ENCODE measurements at regions not wholly inside any gene's neighbourhood (a gene's known extent, or its start where the extent isn't known, plus 50 kb on each side); places are given as distances from the start of the nearest gene placed in this dataset.
"Not testable (repeated sequence)": the region's sequence is repeated elsewhere in the genome, so short reads cannot be mapped to it uniquely, and the experiment has no call there.

DNA sequence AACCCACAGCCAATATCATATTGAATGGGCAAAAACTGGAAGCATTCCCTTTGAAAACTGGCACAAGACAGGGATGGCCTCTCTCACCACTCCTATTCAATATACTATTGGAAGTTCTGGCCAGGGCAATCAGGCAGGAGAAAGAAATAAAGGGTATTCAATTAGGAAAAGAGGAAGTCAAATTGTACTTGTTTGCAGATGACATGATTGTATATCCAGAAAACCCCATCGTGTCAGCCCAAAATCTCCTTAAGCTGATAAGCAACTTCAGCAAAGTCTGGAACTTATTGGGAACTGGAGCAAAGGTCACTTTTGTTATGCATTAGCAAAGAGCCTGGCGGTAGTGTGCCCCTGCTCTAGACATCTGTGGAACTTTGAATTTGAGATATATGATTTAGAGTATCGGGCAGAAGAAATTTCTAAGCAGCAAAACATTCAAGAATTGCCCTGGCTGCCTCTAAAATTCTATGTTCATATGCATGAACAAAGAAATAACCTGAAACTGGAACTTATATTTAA, 53.4 kb upstream of the PSMA1 start:
- in situ Hi-C loops (cut with MboI; ENCODE audit: low sequenced_read_pairs in 4 of 4); ATAC-seq; H3K9me3 ChIP-seq; intact Hi-C loops (cut with DNase I; ENCODE audit: low total_unique reads); DNase-seq; H3K4me3 ChIP-seq; H3K27ac ChIP-seq; H3K4me1 ChIP-seq; H3K36me3 ChIP-seq; H3K27me3 ChIP-seq: not testable (repeated sequence)

DNA sequence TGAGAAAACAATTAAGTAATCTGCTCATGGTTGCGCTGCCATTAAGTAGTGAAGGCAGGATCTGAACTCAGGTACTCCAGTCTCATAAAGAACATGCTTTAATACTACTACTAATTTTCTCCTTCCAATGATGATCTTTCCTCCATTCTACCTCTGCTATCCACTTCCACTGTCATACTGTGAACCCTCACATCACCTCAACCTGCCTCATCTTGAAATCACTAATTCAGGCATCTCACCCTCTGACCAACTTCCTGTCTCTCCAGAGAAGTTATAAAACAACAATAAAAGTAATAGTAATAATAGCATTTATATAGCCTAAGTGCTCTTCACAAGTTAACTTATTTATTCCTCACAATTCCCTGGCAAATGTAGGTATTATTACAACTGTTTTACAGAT, 57.1 kb upstream of the PSMA1 start:
- no peak for ATAC-seq
- Histone ChIP-seq H3K9me3 (no peaks in the 10 kb centered on the region), H3K27me3 (no peaks in the 10 kb centered on the region), H3K36me3 (no peaks in the 10 kb centered on the region), H3K4me1 (no peaks in the 10 kb centered on the region), H3K27ac (no peak overlapping the region), H3K4me3 (no peak overlapping the region)
- no peak for DNase-seq
- in situ Hi-C loops (cut with MboI; ENCODE audit: low sequenced_read_pairs in 4 of 4): no loop called here
- no peak for TF ChIP-seq POLR2A (IDR thresholded peaks at IDR 0.05)
- TF ChIP-seq, protein P1, sequence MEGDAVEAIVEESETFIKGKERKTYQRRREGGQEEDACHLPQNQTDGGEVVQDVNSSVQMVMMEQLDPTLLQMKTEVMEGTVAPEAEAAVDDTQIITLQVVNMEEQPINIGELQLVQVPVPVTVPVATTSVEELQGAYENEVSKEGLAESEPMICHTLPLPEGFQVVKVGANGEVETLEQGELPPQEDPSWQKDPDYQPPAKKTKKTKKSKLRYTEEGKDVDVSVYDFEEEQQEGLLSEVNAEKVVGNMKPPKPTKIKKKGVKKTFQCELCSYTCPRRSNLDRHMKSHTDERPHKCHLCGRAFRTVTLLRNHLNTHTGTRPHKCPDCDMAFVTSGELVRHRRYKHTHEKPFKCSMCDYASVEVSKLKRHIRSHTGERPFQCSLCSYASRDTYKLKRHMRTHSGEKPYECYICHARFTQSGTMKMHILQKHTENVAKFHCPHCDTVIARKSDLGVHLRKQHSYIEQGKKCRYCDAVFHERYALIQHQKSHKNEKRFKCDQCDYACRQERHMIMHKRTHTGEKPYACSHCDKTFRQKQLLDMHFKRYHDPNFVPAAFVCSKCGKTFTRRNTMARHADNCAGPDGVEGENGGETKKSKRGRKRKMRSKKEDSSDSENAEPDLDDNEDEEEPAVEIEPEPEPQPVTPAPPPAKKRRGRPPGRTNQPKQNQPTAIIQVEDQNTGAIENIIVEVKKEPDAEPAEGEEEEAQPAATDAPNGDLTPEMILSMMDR (IDR thresholded peaks at IDR 0.05 in 4 of 5, conservative IDR thresholded peaks at IDR 0.05 in 1 of 5): no peak
- intact Hi-C loops (cut with DNase I; ENCODE audit: low total_unique reads): no loop called here

DNA sequence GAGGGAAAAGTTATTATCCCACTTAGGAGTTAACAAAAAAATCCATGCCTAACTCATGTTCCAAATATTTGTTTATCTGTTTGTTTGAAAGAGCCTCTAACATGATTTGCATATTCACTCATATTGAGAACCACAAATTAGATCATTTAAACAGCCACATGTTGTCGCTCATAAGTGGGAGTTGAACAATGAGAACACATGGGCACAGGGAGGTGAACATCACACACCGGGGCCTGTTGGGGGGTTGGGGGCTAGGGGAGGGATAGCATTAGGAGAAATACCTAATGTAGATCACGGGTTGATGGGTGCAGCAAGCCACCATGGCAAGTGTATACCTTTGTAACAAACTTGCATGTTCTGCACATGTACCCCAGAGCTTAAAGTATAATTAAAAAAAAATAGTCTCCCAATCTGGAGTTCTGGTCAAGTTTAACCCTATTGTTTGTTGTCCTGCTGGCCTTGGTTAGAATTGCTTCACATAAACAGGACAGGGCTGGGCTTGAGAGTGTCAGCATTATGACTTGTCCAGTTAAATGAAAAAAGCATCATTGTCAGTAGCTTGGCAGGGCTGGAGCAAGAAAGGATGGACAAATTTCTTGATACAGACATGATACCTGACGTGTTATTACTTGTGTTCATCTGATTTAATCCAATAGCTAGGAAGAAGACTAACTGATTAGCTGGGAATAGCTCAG, 57.8 kb upstream of the PSMA1 start:
- no peak overlapping the region for H3K4me3 ChIP-seq
- no peaks in the 10 kb centered on the region for H3K27me3 ChIP-seq
- no peak for TF ChIP-seq POLR2A (IDR thresholded peaks at IDR 0.05)
- TF ChIP-seq, protein P1 (IDR thresholded peaks at IDR 0.05 in 4 of 5, conservative IDR thresholded peaks at IDR 0.05 in 1 of 5): no peak
- no peak for DNase-seq
- intact Hi-C loops (cut with DNase I; ENCODE audit: low total_unique reads) (no loop called here), in situ Hi-C loops (cut with MboI; ENCODE audit: low sequenced_read_pairs in 4 of 4) (no loop called here)
- no peaks in the 10 kb centered on the region for H3K9me3 ChIP-seq
- no peaks in the 10 kb centered on the region for H3K36me3 ChIP-seq
- ATAC-seq: no peak
- no peak overlapping the region for H3K27ac ChIP-seq
- no peaks in the 10 kb centered on the region for H3K4me1 ChIP-seq

DNA sequence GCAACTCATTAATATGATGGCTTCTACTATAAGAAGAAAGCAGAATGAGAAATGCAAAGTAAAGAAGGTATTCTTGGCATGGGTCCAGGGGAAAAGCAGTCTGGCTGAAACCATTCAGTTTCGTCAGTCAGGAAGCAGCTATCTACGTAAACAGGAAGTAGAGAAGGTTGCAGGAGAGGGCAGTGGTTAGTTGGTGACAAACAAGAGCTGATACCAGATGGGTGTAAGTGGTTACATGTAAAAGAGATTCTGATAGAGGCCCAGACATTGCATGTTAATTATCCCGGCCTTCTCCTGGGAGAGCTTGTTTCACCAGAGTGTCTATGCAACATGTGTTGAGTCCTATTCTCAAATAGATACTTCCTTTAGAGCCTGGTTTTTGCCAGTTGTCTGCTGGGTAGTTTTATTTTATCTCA, 58.4 kb upstream of the PSMA1 start:
- ATAC-seq: peak in 1 of 2 donors; percentile 33
- Histone ChIP-seq H3K27me3 (no peaks in the 10 kb centered on the region), H3K4me1 (no peaks in the 10 kb centered on the region), H3K36me3 (no peaks in the 10 kb centered on the region), H3K27ac (no peak overlapping the region), H3K4me3 (no peak overlapping the region), H3K9me3 (no peaks in the 10 kb centered on the region)
- no peak for DNase-seq
- TF ChIP-seq POLR2A (IDR thresholded peaks at IDR 0.05): no peak
- TF ChIP-seq, protein P1 (IDR thresholded peaks at IDR 0.05 in 4 of 5, conservative IDR thresholded peaks at IDR 0.05 in 1 of 5): no peak
- in situ Hi-C loops (cut with MboI; ENCODE audit: low sequenced_read_pairs in 4 of 4) (no loop called here), intact Hi-C loops (cut with DNase I; ENCODE audit: low total_unique reads) (no loop called here)

DNA sequence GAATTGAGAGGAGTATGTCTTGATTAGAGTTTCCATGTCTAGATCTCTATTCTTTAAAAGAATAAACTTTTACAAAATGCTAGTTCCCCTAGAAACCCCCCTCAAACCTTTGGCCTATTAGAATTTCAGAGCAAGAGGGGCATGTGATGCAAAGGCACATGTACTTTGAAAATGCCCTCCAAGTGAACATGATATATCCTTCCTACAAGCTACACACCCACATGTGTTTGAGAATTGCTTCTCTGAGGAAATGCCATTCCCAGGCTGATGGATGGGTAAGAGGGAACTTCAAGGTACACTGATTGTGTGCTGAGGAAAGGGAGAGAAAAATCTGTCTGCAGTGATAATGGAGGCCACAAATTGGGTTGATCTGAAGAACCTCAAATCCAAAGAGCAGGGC, 59.5 kb upstream of the PSMA1 start:
- intact Hi-C loops (cut with DNase I; ENCODE audit: low total_unique reads): no loop called here
- H3K4me3 ChIP-seq: no peak overlapping the region
- no peak overlapping the region for H3K27ac ChIP-seq
- in situ Hi-C loops (cut with MboI; ENCODE audit: low sequenced_read_pairs in 4 of 4): no loop called here
- ATAC-seq: no peak
- no peak for DNase-seq
- TF ChIP-seq POLR2A (IDR thresholded peaks at IDR 0.05): no peak
- TF ChIP-seq, protein P1 (IDR thresholded peaks at IDR 0.05 in 4 of 5, conservative IDR thresholded peaks at IDR 0.05 in 1 of 5): no peak
- no peaks in the 10 kb centered on the region for H3K9me3 ChIP-seq
- no peaks in the 10 kb centered on the region for H3K27me3 ChIP-seq
- H3K4me1 ChIP-seq: no peaks in the 10 kb centered on the region
- no peaks in the 10 kb centered on the region for H3K36me3 ChIP-seq
